ENCODE measurements at regions not wholly inside any gene's neighbourhood (a gene's known extent, or its start where the extent isn't known, plus 50 kb on each side); places are given as distances from the start of the nearest gene placed in this dataset.

GRCh38 chr18:33870059-33870458 lies 292.0 kb downstream of the ASXL3 start:
- TF ChIP-seq CTCF (IDR thresholded peaks at IDR 0.05), result no peak
- no peak for TF ChIP-seq EP300 (IDR thresholded peaks at IDR 0.05)
- TF ChIP-seq POLR2A (IDR thresholded peaks at IDR 0.05), result no peak
- TF ChIP-seq POLR2AphosphoS5 (IDR thresholded peaks at IDR 0.05), result no peak

Measured in upper lobe of left lung (tissue), 4 donors.